ENCODE measurements at regions not wholly inside any gene's neighbourhood (a gene's known extent, or its start where the extent isn't known, plus 50 kb on each side); places are given as distances from the start of the nearest gene placed in this dataset.

GRCh38 chr5:21685522-21685921 lies 1167.6 kb downstream of the CDH12 start:
- TF ChIP-seq CTCF (IDR thresholded peaks at IDR 0.05): no peak
- no peak for TF ChIP-seq ZFX (IDR thresholded peaks at IDR 0.05; ENCODE audit: borderline replicate concordance)
